ENCODE measurements at regions not wholly inside any gene's neighbourhood (a gene's known extent, or its start where the extent isn't known, plus 50 kb on each side); places are given as distances from the start of the nearest gene placed in this dataset.
"Not testable (repeated sequence)": the region's sequence is repeated elsewhere in the genome, so short reads cannot be mapped to it uniquely, and the experiment has no call there.

GRCh38 chr2:185524242-185524641, 214.4 kb upstream of the FSIP2 start:
- H2AFZ ChIP-seq (ENCODE audit: low read depth, low read length); H3K9me1 ChIP-seq (ENCODE audit: control insufficient read depth, insufficient read depth, low read length); in situ Hi-C loops (cut with MboI); intact Hi-C loops (cut with micrococcal nuclease); H3K9ac ChIP-seq (ENCODE audit: insufficient read depth in 1 of 2, low read depth in 2 of 2, low read length in 2 of 2); POLR2A ChIA-PET; CTCF ChIA-PET (ENCODE audit: low intra/inter-chr PET ratio); H3K4me3 ChIP-seq; H3K4me2 ChIP-seq (ENCODE audit: insufficient read depth, low read length); H3K27me3 ChIP-seq (ENCODE audit: control insufficient read depth in 2 of 2, insufficient read depth in 2 of 2, low read length in 2 of 2); H3K9me3 ChIP-seq (replicated peaks; ENCODE audit: control insufficient read depth, insufficient read depth, low read depth, low read length); BruUV-seq (replicated peaks); H3K36me3 ChIP-seq (ENCODE audit: control insufficient read depth, insufficient read depth, low read length); H3K79me2 ChIP-seq (ENCODE audit: control insufficient read depth, insufficient read depth, low read length); DNase-seq (ENCODE audit: extremely low read depth in 1 of 4, low spot score in 3 of 4); H3K27ac ChIP-seq (ENCODE audit: extremely low read depth, low read depth, low read length); H4K20me1 ChIP-seq (replicated peaks; ENCODE audit: control insufficient read depth, insufficient read depth, low read length); ATAC-seq; FAIRE-seq; H3K4me1 ChIP-seq (replicated peaks in 1 of 2; ENCODE audit: control insufficient read depth in 2 of 2, insufficient read depth in 2 of 2, low read length in 2 of 2): not testable (repeated sequence)
- WGBS (ENCODE audit: insufficient coverage, low coverage, missing lambda C conversion rate) = 0% methylated on average over 2 of the region's 2 CpGs

DNA sequence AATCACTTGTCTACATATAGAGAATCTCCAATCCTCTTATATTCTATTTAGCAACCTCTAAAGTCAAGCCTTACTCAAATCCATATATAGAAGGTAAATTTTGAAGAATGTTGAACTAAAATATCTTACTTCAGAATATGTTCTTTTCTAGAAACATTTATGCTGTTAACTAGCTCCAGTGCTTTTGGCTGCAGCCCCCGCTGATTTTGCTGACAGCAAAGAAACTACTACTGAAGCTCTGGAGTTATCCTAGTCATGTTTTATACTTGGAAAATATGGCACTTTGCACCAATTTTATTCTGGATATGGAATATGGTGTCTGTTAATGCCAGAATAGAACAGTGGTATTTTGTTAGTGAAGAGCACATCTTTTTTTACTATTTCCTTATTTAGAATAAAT, 212.4 kb upstream of the FSIP2 start:
- no peaks in the 10 kb centered on the region for H3K9me3 ChIP-seq (replicated peaks; ENCODE audit: control insufficient read depth, insufficient read depth, low read depth, low read length)
- in situ Hi-C loops (cut with MboI) = no loop called here
- no peak for DNase-seq (ENCODE audit: extremely low read depth in 1 of 4, low spot score in 3 of 4)
- H3K27ac ChIP-seq (ENCODE audit: extremely low read depth, low read depth, low read length) = no peak overlapping the region
- no peaks in the 10 kb centered on the region for H3K36me3 ChIP-seq (ENCODE audit: control insufficient read depth, insufficient read depth, low read length)
- 0% methylated on average over 1 of the region's 1 CpG for WGBS (ENCODE audit: insufficient coverage, low coverage, missing lambda C conversion rate)
- ChIA-PET CTCF (ENCODE audit: low intra/inter-chr PET ratio) (no interaction called here), POLR2A (no interaction called here)
- ATAC-seq = no peak
- no peaks in the 10 kb centered on the region for H3K79me2 ChIP-seq (ENCODE audit: control insufficient read depth, insufficient read depth, low read length)
- no peak overlapping the region for H3K4me2 ChIP-seq (ENCODE audit: insufficient read depth, low read length)
- no peaks in the 10 kb centered on the region for H4K20me1 ChIP-seq (replicated peaks; ENCODE audit: control insufficient read depth, insufficient read depth, low read length)
- FAIRE-seq = no peak
- H3K27me3 ChIP-seq (ENCODE audit: control insufficient read depth in 2 of 2, insufficient read depth in 2 of 2, low read length in 2 of 2) = no peaks in the 10 kb centered on the region
- H3K4me3 ChIP-seq = no peak overlapping the region
- no peaks in the 10 kb centered on the region for H3K4me1 ChIP-seq (replicated peaks in 1 of 2; ENCODE audit: control insufficient read depth in 2 of 2, insufficient read depth in 2 of 2, low read length in 2 of 2)
- H2AFZ ChIP-seq (ENCODE audit: low read depth, low read length) = no peak overlapping the region
- intact Hi-C loops (cut with micrococcal nuclease) = no loop called here
- H3K9ac ChIP-seq (ENCODE audit: insufficient read depth in 1 of 2, low read depth in 2 of 2, low read length in 2 of 2) = no peak overlapping the region
- BruUV-seq (replicated peaks) = no TSS peak
- H3K9me1 ChIP-seq (ENCODE audit: control insufficient read depth, insufficient read depth, low read length) = no peaks in the 10 kb centered on the region
- TF ChIP-seq, protein P1, sequence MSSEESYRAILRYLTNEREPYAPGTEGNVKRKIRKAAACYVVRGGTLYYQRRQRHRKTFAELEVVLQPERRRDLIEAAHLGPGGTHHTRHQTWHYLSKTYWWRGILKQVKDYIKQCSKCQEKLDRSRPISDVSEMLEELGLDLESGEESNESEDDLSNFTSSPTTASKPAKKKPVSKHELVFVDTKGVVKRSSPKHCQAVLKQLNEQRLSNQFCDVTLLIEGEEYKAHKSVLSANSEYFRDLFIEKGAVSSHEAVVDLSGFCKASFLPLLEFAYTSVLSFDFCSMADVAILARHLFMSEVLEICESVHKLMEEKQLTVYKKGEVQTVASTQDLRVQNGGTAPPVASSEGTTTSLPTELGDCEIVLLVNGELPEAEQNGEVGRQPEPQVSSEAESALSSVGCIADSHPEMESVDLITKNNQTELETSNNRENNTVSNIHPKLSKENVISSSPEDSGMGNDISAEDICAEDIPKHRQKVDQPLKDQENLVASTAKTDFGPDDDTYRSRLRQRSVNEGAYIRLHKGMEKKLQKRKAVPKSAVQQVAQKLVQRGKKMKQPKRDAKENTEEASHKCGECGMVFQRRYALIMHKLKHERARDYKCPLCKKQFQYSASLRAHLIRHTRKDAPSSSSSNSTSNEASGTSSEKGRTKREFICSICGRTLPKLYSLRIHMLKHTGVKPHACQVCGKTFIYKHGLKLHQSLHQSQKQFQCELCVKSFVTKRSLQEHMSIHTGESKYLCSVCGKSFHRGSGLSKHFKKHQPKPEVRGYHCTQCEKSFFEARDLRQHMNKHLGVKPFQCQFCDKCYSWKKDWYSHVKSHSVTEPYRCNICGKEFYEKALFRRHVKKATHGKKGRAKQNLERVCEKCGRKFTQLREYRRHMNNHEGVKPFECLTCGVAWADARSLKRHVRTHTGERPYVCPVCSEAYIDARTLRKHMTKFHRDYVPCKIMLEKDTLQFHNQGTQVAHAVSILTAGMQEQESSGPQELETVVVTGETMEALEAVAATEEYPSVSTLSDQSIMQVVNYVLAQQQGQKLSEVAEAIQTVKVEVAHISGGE (CRISPR knock-in tag; IDR thresholded peaks at IDR 0.05) = no peak
- no peak for TF ChIP-seq CHD2 (IDR thresholded peaks at IDR 0.05; ENCODE audit: low read depth, low read length)
- no peak for TF ChIP-seq POLR2B (IDR thresholded peaks at IDR 0.05; ENCODE audit: low read depth, partially characterized antibody)
- no peak for TF ChIP-seq E2F8 (IDR thresholded peaks at IDR 0.05; ENCODE audit: low read depth, partially characterized antibody)
- TF ChIP-seq, protein P2, sequence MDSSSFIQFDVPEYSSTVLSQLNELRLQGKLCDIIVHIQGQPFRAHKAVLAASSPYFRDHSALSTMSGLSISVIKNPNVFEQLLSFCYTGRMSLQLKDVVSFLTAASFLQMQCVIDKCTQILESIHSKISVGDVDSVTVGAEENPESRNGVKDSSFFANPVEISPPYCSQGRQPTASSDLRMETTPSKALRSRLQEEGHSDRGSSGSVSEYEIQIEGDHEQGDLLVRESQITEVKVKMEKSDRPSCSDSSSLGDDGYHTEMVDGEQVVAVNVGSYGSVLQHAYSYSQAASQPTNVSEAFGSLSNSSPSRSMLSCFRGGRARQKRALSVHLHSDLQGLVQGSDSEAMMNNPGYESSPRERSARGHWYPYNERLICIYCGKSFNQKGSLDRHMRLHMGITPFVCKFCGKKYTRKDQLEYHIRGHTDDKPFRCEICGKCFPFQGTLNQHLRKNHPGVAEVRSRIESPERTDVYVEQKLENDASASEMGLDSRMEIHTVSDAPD (CRISPR knock-in tag; IDR thresholded peaks at IDR 0.05) = no peak
- TF ChIP-seq ZNF436 (CRISPR knock-in tag; IDR thresholded peaks at IDR 0.05) = no peak
- no peak for TF ChIP-seq ZKSCAN3 (CRISPR knock-in tag; IDR thresholded peaks at IDR 0.05)
